GM19397 (cell line): ENCODE measurements at regions not wholly inside any gene's neighbourhood (a gene's known extent, or its start where the extent isn't known, plus 50 kb on each side); places are given as distances from the start of the nearest gene placed in this dataset.

Experiments
- ATAC-seq: cut with Tn5 transposase; IDR thresholded peaks from one replicate; pipeline ENCODE4 v1.9.1; 2021; ENCODE audit warnings: mild to moderate bottlenecking, moderate library complexity; ENCODE audit not compliant: unreplicated experiment

DNA sequence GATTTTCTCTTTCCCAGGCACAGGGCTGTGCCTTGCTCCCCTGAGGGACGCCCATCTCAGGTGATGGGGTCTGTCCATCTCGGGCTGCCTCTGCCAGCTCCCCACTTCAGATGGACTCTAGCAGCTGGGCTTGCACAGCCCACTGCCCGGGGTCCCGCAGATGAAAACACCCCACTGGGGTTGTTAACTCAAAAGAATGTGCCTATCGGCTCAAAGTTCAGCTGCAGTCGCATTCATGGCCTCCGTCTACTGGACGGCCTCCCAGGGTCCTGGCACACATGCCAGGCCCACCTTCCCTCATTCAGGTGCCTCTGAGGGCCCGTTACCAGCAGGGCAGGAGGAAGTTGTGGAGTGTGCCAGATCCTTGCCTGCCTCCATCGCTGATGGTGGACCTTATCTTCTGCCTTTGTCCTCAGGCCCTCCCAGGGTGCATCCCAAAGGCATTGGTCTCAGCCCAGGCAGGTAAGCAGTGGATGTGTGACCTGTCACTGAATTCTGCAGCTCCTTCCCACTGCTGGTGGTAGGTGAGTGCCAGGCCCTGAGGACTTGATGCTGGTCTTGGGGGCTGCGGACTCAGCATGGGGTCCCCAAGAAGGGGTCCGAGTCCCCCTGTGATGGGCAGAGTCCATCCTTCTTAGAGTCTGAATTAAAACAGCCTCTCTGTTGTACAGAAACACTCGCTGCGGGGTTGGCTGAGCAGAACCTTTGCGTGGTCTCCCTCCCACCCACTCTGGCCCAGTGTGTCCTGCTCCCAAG is 324.6 kb upstream of the DIO3 start:
- no peak for ATAC-seq

DNA sequence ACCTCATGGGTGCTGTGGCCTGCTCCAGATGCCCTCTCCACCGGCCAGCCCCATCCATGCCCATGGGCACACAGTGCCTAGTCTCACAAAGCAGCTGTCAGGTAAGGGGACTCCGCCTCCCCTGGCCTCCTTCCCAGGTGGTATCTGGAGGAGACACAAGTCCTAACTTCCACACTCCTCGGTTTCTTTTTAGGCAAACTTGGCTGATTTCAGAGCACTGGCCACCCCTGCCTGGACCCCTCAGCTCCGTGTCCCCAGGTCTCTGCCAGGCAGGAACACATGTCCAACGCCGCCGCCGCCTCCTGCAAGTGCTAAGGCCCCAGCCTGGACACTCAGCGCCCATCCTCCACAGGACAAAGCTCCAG is 324.1 kb upstream of the DIO3 start:
- no peak for ATAC-seq

DNA sequence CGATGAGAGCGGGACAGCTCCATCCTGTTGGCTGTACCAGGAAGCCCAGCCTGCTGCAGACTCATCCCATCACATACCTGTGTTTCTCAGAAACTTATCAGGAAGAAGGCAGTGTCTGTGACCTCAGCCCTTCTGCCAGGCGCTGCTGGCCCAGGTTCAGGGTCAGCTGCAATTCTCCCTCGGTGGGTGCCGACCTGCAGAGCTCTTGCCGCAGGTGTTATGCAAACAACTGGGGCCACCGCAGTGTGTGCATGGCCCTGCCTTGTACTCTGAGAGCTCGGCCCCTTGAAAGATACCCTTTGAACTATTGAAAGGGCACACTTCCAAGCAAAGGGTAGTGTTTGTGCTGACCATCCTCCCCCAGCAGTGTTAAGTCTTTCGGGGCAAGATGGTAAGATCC is 322.2 kb upstream of the DIO3 start:
- ATAC-seq: no peak

- no peak for ATAC-seq
These were observed 320.1 kb upstream of the DIO3 start for GRCh38 chr14:101241147-101241546.

DNA sequence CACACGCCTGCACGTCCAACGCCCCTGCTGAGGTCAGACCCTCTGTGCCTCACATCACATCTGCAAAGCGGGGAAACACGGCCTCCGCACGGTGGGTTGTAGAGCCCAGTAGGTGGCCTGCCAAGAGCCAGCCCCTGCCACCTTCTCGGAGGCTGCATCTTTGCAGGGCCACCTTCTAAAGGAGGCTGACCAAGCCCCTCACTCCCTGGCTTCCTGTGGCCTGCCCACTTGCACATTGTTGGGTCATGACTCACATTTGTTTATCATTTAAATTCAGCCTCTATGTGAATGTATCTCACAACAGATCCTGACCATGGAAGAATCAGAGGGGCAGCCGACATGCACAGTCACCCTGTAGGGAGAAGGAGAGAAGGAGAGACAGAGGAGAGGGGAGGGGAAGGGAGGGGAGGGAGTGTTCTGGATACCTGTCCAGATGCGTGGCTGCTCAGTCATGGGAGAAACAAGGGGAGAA is 319.5 kb upstream of the DIO3 start:
- no peak for ATAC-seq

- no peak for ATAC-seq
These were observed 318.6 kb upstream of the DIO3 start for GRCh38 chr14:101242442-101243385.

DNA sequence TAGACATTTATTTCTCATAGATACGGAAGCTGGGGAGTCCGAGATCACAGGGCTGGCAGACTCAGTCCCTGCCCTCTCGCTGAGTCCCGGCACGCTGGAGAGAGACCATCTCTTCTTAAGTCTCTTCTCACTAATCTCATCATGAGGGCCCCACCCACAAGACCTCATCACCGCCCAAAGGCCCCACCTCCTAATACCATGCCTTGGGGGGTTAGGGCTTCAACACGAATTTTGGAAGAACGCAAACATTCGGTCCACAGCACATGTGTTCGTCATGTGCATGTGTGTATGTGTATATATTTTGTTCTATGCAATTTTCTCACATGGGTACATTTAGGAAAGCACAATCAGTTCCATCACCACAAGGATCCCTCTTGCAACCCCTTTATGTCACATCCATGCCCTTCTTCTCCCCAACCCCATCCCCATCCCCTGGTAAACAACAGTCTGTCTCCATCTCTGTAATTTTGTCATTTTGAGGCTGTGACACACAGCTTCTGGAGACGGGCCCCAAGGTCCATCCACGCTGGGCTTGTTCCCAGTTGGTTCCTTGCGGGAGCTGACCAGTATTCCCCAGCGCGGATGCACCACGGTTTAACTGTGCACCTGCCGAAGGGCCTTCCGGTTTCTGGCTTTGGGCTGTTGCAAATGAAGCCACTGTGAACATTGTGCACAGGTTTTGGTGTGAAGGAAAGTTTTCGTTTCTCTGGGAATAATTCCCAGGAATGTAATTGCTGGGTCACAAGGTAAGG is 317.5 kb upstream of the DIO3 start:
- ATAC-seq: no peak

- ATAC-seq: no peak
These were observed 314.1 kb upstream of the DIO3 start for GRCh38 chr14:101246894-101247841.

- ATAC-seq: no peak
These were observed 313.2 kb upstream of the DIO3 start for GRCh38 chr14:101247842-101248725.

GRCh38 chr14:101248840-101249675 is 312.2 kb upstream of the DIO3 start:
- ATAC-seq: no peak

- ATAC-seq: no peak
These were observed 311.6 kb upstream of the DIO3 start for GRCh38 chr14:101249676-101250036.

DNA sequence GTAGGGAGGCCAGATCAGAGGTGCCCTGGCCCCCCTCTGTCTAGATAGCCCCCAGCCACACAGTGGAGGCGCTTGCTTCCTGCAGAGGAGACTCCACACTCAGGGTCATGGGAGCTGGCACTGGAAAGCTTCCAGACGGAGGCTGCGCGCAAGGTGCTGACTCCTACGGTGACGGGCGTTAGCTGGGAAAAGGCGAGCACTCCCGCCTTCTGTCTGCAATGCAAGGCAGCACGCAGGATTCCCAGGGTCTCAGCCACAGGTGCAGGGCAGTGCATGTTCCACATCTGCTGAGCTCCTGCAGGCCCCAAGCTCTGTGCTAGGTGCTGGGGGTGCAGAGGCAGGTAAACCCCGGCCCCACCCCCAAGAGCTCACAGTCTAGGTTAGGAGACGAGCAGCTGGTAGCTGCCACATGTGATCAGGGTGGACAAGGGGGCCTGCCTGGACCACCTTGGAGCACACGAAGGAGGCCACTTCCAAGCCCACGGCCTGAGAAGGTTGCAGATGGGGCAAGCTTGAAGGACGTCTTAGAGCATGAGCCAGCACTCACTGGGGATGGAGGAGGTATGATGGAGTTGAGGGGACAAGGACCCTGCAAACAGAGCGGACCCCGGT is 310.9 kb upstream of the DIO3 start:
- ATAC-seq: no peak

GRCh38 chr14:101250948-101251811 is 310.1 kb upstream of the DIO3 start:
- no peak for ATAC-seq

GRCh38 chr14:101251812-101252442 is 309.4 kb upstream of the DIO3 start:
- ATAC-seq: no peak

- ATAC-seq: no peak
These were observed 308.7 kb upstream of the DIO3 start for GRCh38 chr14:101252443-101253214.

GRCh38 chr14:101253948-101254347 is 307.3 kb upstream of the DIO3 start:
- ATAC-seq: no peak
